SK-N-SH treated with all-trans-retinoic acid at 6 μM for 48 hours (cell line): ENCODE measurements at regions not wholly inside any gene's neighbourhood (a gene's known extent, or its start where the extent isn't known, plus 50 kb on each side); places are given as distances from the start of the nearest gene placed in this dataset.

Experiments used
- ARNTL ChIP-seq: fragments of 450-650 bp; formaldehyde crosslinking; IDR thresholded peaks from 2 replicates; pipeline ENCODE4 v1.5.0; 2020; ENCODE audit warnings: low read depth, mild to moderate bottlenecking, moderate library complexity, borderline replicate concordance
- GLIS3 ChIP-seq: fragments of 250-450 bp; sonication (Bioruptor Pico); IDR thresholded peaks from 2 replicates; pipeline ENCODE4 v1.5.0; 2020; ENCODE audit warnings: mild to moderate bottlenecking, moderate library complexity
- ISL1 ChIP-seq: fragments of 250-450 bp; sonication (Bioruptor Pico); IDR thresholded peaks from 2 replicates; pipeline ENCODE4 v2.1.2; 2022; ENCODE audit warnings: mild to moderate bottlenecking, moderate library complexity
- OSR1 ChIP-seq: fragments of 250-450 bp; sonication (Bioruptor Pico); IDR thresholded peaks from 2 replicates; pipeline ENCODE4 v1.8.0; 2022; ENCODE audit warnings: moderate library complexity, mild to moderate bottlenecking, inconsistent platforms
- TSHZ2 ChIP-seq: fragments of 250-450 bp; sonication (Bioruptor Pico); IDR thresholded peaks from 2 replicates; pipeline ENCODE4 v1.5.0; 2020; ENCODE audit warnings: mild to moderate bottlenecking, moderate library complexity
- ZC3H10 ChIP-seq: fragments of 250-450 bp; sonication (Bioruptor Pico); IDR thresholded peaks from 2 replicates; pipeline ENCODE4 v1.5.1; 2021; ENCODE audit warnings: mild to moderate bottlenecking, moderate library complexity
- ZFP3 ChIP-seq: fragments of 250-450 bp; sonication (Bioruptor Pico); IDR thresholded peaks from 2 replicates; pipeline ENCODE4 v1.5.0; 2020; ENCODE audit warnings: mild to moderate bottlenecking, moderate library complexity

- TF ChIP-seq ZFP3 (CRISPR knock-in tag), result no peak
- TF ChIP-seq ZC3H10, result no peak
- no peak for TF ChIP-seq ISL1 (CRISPR knock-in tag)
- TF ChIP-seq TSHZ2, result no peak
- no peak for TF ChIP-seq ARNTL (CRISPR knock-in tag)
- no peak for TF ChIP-seq GLIS3 (CRISPR knock-in tag)
- TF ChIP-seq OSR1 (CRISPR knock-in tag), result no peak
Measured at GRCh38 chr2:138423745-138424144, 77.8 kb upstream of the SPOPL start.
